H1 (cell line): ENCODE measurements at regions not wholly inside any gene's neighbourhood (a gene's known extent, or its start where the extent isn't known, plus 50 kb on each side); places are given as distances from the start of the nearest gene placed in this dataset.

Experiments
- CEBPB ChIP-seq: IDR thresholded peaks from 2 replicates; pipeline ENCODE4 v1.6.1; 2012; ENCODE audit warnings: low read depth, low read length
- CTCF ChIP-seq, 3 experiments: IDR thresholded peaks; 1 replicate in 2 of 3; 2 replicates in 1 of 3; pipeline versions ENCODE4 v1.5.1 to v1.6.1; 2011; ENCODE audit warnings: low read length in 3 of 3, mild to moderate bottlenecking in 3 of 3, inconsistent platforms in 2 of 3, low read depth in 1 of 3, moderate library complexity in 1 of 3; ENCODE audit not compliant: insufficient read depth in 1 of 3; ENCODE audit errors: control extremely low read depth in 1 of 3
- EP300 ChIP-seq, 2 experiments: IDR thresholded peaks; 1 replicate in 1 of 2; 2 replicates in 1 of 2; pipeline ENCODE4 v1.6.1; 2011 to 2012; ENCODE audit warnings: low read depth in 2 of 2, low read length in 2 of 2, mild to moderate bottlenecking in 2 of 2, borderline replicate concordance in 1 of 2, inconsistent platforms in 1 of 2, moderate library complexity in 1 of 2
- SIN3A ChIP-seq, 2 experiments: IDR thresholded peaks in 1 of 2; conservative IDR thresholded peaks in 1 of 2; 2 replicates each; pipeline ENCODE4 v1.6.1; 2011 to 2012; ENCODE audit warnings: low read length in 2 of 2, improper control_type of control experiment in 1 of 2, low read depth in 1 of 2, mild to moderate bottlenecking in 1 of 2

GRCh38 chr18:43825768-43826167 lies 548.5 kb upstream of the SYT4 start:
- TF ChIP-seq CEBPB (no peak), SIN3A (conservative IDR thresholded peaks at IDR 0.05 in 1 of 2, IDR thresholded peaks at IDR 0.05 in 1 of 2; ENCODE audit: low read depth in 1 of 2, low read length in 2 of 2) (no peak), EP300 (IDR thresholded peaks at IDR 0.05; ENCODE audit: borderline replicate concordance in 1 of 2, low read depth in 2 of 2, low read length in 2 of 2) (no peak), CTCF (IDR thresholded peaks at IDR 0.05; ENCODE audit: control extremely low read depth in 1 of 3, insufficient read depth in 1 of 3, low read depth in 1 of 3, low read length in 3 of 3) (no peak)
